Amniotic epithelial cell (primary cell): ENCODE measurements at regions not wholly inside any gene's neighbourhood (a gene's known extent, or its start where the extent isn't known, plus 50 kb on each side); places are given as distances from the start of the nearest gene placed in this dataset.
A peak's percentile ranks its signal among the peaks of the same experiment; 100 is the strongest.

Experiments
- DNase-seq: peaks from one replicate; pipeline ENCODE4 v3.0.0-alpha.2; 2010; ENCODE audit warnings: low read depth

- DNase-seq, result no peak
Measured at GRCh38 chr12:14153803-14154202, 172.4 kb upstream of the GRIN2B start.

DNA sequence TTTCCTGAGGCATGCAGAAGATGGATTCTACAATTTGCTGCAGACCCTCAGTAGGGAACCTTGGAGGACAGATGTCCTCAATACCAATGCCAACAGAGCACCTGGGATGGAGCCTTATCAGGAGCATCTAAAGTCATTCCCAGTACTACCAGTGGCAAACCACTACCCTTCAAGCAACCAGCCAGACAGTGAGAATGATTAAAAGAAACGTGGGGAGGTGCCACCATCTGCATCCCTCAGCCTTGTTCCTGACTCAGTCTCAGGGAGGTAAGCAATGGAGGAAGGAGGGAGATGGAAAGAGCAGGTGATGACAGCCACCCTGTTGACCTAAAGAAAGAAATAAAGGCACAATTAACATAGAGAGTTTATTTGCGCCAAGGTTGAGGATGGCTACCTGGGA, 175.2 kb upstream of the GRIN2B start:
- no peak for DNase-seq

- DNase-seq, result no peak
Measured at GRCh38 chr12:14157088-14157747, 175.8 kb upstream of the GRIN2B start.

DNA sequence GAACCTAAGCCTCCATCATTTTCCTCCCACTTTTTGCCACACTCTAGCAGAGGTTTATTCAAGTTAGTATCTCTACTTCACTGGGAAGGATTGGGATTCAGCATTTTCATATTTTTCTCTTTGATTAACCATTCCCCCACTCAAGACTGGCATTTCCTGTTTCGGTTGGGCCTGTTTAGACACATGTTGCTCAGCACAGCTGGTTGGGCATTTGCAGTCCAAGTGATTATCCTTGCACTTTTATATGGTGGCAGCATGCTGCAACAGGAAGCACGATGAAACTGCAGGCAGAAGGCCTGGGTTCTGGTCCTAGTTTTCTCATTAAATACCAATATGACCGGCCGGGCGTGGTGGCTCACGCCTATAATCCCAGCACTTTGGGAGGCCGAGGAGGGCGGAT, 182.9 kb upstream of the GRIN2B start:
- DNase-seq, result no peak

DNA sequence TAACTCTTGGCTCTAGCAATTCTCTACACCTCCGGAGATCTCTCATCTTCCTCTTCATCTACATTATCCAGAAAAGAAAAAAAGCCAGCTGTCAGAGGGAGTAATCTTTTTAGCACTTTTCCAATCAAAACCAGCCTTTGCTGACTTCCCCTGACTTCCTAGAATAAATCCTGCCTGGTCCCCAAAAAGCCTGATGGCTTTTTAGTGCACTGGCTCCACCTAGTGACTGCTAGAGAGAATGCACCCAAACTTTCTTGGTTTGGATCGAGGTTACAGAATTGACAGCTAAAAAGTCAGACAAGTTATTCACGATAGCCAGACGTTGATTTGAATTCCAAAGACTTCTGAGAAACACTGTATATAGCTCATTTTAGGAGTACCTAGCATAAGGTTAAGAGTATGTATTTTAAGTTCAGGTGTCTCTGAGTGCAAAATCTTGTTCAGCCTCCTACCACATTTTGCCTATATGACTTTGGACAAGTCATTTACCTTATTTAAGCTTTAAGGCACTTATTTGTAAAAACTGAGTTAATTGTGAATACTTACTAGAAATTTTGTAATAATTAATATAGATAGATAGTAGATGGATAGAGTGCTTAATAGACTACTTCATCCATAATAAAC, 185.7 kb upstream of the GRIN2B start:
- DNase-seq, result peak; percentile 36

DNA sequence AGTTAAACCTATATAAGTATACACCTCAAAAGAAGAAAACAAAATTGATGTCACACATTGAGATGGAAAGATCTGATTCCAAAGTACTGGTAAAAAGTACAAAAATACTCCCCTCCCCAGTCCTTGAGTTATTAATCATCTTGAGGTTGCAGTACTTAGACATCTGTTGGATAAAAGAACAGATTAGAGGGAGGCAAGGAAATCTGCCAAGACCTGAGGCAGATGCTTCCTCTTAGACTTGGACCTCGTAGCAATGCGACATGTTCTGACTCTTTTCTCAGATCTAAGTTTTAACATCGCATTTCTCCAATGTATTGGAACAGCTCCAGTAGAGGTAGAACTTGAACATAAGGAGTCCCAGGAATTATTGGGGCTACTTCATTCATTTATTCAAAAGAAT, 187.9 kb upstream of the GRIN2B start:
- no peak for DNase-seq

GRCh38 chr12:14171106-14171505, 189.7 kb upstream of the GRIN2B start:
- DNase-seq, result no peak

DNA sequence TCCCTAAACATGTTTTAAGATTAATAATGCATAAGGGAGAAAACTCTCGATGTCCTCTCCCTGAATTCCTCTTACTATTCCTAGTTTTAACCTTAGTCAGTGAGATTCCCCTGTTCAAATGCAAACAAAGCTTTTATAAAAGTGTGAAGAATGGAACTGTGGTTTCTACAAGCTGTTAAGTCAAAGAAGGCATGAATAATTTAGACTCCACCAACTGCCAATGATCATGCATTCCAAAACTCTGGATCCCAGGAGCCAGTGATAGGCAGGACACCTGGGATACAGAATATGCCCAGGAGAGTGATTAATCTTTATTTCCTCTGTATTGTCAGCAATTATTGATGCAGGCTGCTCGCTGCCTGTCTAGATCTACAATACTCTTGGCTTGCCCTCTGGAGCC, 190.3 kb upstream of the ATF7IP start:
- DNase-seq, result no peak

GRCh38 chr12:14185427-14186192, 179.9 kb upstream of the ATF7IP start:
- DNase-seq, result peak; percentile 28

DNA sequence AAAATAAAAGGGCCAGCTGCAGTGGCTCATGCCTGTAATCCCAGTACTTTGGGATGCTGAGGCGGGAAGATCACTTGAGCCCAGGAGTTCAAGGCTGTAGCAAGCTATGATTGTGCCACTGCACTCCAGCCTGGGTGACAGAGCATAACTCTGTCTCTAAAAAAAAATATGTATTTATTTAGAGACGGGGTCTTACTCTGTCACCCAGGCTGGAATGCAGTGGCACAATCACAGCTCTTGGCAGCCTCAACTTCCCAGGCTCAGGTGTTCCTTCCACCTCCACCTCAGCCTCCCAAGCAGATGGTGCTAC, 179.3 kb upstream of the ATF7IP start:
- DNase-seq, result no peak

DNA sequence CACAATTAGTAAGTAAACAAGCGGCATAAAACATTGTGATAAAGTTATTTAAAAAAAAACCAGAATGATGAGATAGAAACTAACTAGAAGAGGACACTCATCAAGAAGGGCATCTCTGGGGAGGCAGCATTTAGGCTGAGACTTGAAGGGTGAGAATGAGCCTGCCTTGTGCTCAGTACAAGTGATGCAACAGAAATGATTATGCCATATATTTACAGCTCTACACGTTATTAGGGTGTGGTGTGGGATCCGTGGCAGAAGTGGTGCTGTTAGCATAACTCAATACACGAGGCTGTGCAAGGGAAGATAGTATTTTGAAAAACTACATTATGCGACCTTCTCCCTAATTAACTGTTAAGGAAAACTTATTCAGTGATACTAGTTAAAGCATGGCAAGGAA, 178.5 kb upstream of the ATF7IP start:
- no peak for DNase-seq

- no peak for DNase-seq
Measured at GRCh38 chr12:14187966-14188365, 177.5 kb upstream of the ATF7IP start.

- DNase-seq, result no peak
Measured at GRCh38 chr12:14188744-14189143, 176.7 kb upstream of the ATF7IP start.

- no peak for DNase-seq
Measured at GRCh38 chr12:14190694-14191093, 174.8 kb upstream of the ATF7IP start.

- DNase-seq, result no peak
Measured at GRCh38 chr12:14191612-14192011, 173.9 kb upstream of the ATF7IP start.

GRCh38 chr12:14193639-14194038, 171.8 kb upstream of the ATF7IP start:
- DNase-seq, result no peak

- DNase-seq, result no peak
Measured at GRCh38 chr12:14194572-14194971, 170.9 kb upstream of the ATF7IP start.

DNA sequence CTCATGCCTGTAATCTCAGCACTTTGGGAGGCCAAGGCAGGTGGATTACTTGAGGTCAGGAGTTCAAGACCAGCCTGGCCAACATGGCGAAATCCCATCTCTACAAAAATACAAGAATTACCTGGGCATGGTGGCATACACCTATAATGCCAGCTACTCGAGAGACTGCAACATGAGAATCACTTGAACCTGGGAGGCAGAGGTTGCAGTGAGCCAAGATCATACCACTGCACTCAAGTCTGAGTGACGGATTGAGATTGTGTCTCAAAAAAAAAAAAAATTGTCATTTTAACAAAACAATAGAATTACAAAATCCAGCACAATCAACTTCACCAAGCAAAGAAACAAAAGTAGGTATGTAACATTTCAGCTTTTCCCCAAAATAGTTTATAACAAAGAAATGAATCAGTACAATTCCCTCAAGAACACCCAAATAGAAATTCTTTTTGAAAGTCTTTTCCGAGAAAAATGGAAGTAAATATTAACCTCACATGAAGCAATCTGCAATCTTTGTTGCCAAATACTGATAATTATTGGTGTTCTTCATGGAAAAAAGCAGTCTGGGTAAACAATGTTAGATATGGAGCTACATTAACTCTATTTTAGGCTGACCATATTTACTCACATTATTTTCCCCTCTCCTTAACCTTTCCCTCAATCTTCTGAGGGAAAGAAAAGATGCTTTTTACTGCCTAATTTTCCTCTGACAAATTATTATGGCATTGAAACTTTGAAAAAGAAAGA, 165.9 kb upstream of the ATF7IP start:
- DNase-seq, result no peak

- DNase-seq, result no peak
Measured at GRCh38 chr12:14200598-14200997, 164.9 kb upstream of the ATF7IP start.

- DNase-seq, result no peak
Measured at GRCh38 chr12:14201291-14201690, 164.2 kb upstream of the ATF7IP start.

GRCh38 chr12:14207905-14208551, 157.5 kb upstream of the ATF7IP start:
- DNase-seq, result no peak

- no peak for DNase-seq
Measured at GRCh38 chr12:14211947-14212387, 153.5 kb upstream of the ATF7IP start.
